ENCODE measurements at regions not wholly inside any gene's neighbourhood (a gene's known extent, or its start where the extent isn't known, plus 50 kb on each side); places are given as distances from the start of the nearest gene placed in this dataset.
"Not testable (repeated sequence)": the region's sequence is repeated elsewhere in the genome, so short reads cannot be mapped to it uniquely, and the experiment has no call there.

GRCh38 chr15:35697549-35698299 lies 151.8 kb upstream of the DPH6 start:
- no peak for DNase-seq
- Histone ChIP-seq H3K9me3 (ENCODE audit: severe bottlenecking) (no peaks in the 10 kb centered on the region), H3K27me3 (ENCODE audit: insufficient read depth, low read depth, severe bottlenecking) (no peaks in the 10 kb centered on the region), H3K27ac (no peak overlapping the region), H3K36me3 (no peaks in the 10 kb centered on the region), H3K4me3 (ENCODE audit: low read depth, low read length) (no peak overlapping the region)
- TF ChIP-seq CTCF (IDR thresholded peaks at IDR 0.05; ENCODE audit: low read depth, low read length), result no peak

GRCh38 chr15:35698331-35698730 lies 152.4 kb upstream of the DPH6 start:
- Histone ChIP-seq H3K27ac (no peak overlapping the region), H3K27me3 (ENCODE audit: insufficient read depth, low read depth, severe bottlenecking) (no peaks in the 10 kb centered on the region), H3K4me3 (ENCODE audit: low read depth, low read length) (no peak overlapping the region), H3K9me3 (ENCODE audit: severe bottlenecking) (no peaks in the 10 kb centered on the region), H3K36me3 (no peaks in the 10 kb centered on the region)
- DNase-seq, result no peak
- TF ChIP-seq CTCF (IDR thresholded peaks at IDR 0.05; ENCODE audit: low read depth, low read length), result no peak

- no peak for TF ChIP-seq CTCF (IDR thresholded peaks at IDR 0.05; ENCODE audit: low read depth, low read length)
- Histone ChIP-seq H3K9me3 (ENCODE audit: severe bottlenecking) (no peaks in the 10 kb centered on the region), H3K27me3 (ENCODE audit: insufficient read depth, low read depth, severe bottlenecking) (no peaks in the 10 kb centered on the region), H3K4me3 (ENCODE audit: low read depth, low read length) (no peak overlapping the region), H3K36me3 (no peaks in the 10 kb centered on the region), H3K27ac (no peak overlapping the region)
- no peak for DNase-seq
Observed at GRCh38 chr15:35698966-35699575, 153.1 kb upstream of the DPH6 start.

GRCh38 chr15:35700091-35700593 lies 154.2 kb upstream of the DPH6 start:
- H3K36me3 ChIP-seq; H3K4me3 ChIP-seq (ENCODE audit: low read depth, low read length); H3K27me3 ChIP-seq (ENCODE audit: insufficient read depth, low read depth, severe bottlenecking); H3K9me3 ChIP-seq (ENCODE audit: severe bottlenecking); H3K27ac ChIP-seq; DNase-seq: not testable (repeated sequence)

- Histone ChIP-seq H3K27me3 (ENCODE audit: insufficient read depth, low read depth, severe bottlenecking) (no peaks in the 10 kb centered on the region), H3K36me3 (no peaks in the 10 kb centered on the region), H3K9me3 (ENCODE audit: severe bottlenecking) (no peaks in the 10 kb centered on the region), H3K4me3 (ENCODE audit: low read depth, low read length) (no peak overlapping the region), H3K27ac (no peak overlapping the region)
- no peak for DNase-seq
- TF ChIP-seq CTCF (IDR thresholded peaks at IDR 0.05; ENCODE audit: low read depth, low read length), result no peak
Observed at GRCh38 chr15:35701402-35702046, 155.6 kb upstream of the DPH6 start.

- H3K4me3 ChIP-seq (ENCODE audit: low read depth, low read length), result no peak overlapping the region
- no peaks in the 10 kb centered on the region for H3K36me3 ChIP-seq
- no peak for DNase-seq
- no peaks in the 10 kb centered on the region for H3K27me3 ChIP-seq (ENCODE audit: insufficient read depth, low read depth, severe bottlenecking)
- no peaks in the 10 kb centered on the region for H3K9me3 ChIP-seq (ENCODE audit: severe bottlenecking)
- no peak for TF ChIP-seq CTCF (IDR thresholded peaks at IDR 0.05; ENCODE audit: low read depth, low read length)
- H3K27ac ChIP-seq, result no peak overlapping the region
Observed at GRCh38 chr15:35702946-35703495, 157.1 kb upstream of the DPH6 start.
